ENCODE measurements at regions not wholly inside any gene's neighbourhood (a gene's known extent, or its start where the extent isn't known, plus 50 kb on each side); places are given as distances from the start of the nearest gene placed in this dataset.

- ATAC-seq (ENCODE audit: low read depth in 2 of 2) = no peak
- peaks cover 0 to 27% (median 8%) of the 10 kb centered on the region in 3 donors for H3K27me3 Mint-ChIP-seq
- H3K36me3 Mint-ChIP-seq = no peaks in the 10 kb centered on the region
- no peaks in the 10 kb centered on the region for H3K9me3 Mint-ChIP-seq
- H3K27ac Mint-ChIP-seq = peak overlapping the region in 1 of 6 donors; percentile 4
- H3K4me1 Mint-ChIP-seq = peaks cover 0 to 9% (median 4%) of the 10 kb centered on the region in 3 donors
- no peak for DNase-seq
- H3K4me3 Mint-ChIP-seq = no peak overlapping the region
Measured at GRCh38 chr12:132409495-132410295, 80.3 kb upstream of the FBRSL1 start.

- H3K27ac Mint-ChIP-seq = no peak overlapping the region
- ATAC-seq (ENCODE audit: low read depth in 2 of 2) (no peak), DNase-seq (no peak)
- H3K4me1 Mint-ChIP-seq = peaks cover 0 to 7% (median 4%) of the 10 kb centered on the region in 3 donors
- H3K36me3 Mint-ChIP-seq = no peaks in the 10 kb centered on the region
- H3K27me3 Mint-ChIP-seq = peaks cover 0 to 31% (median 8%) of the 10 kb centered on the region in 3 donors
- H3K9me3 Mint-ChIP-seq = no peaks in the 10 kb centered on the region
- no peak overlapping the region for H3K4me3 Mint-ChIP-seq
Measured at GRCh38 chr12:132408626-132409494, 79.5 kb upstream of the GALNT9 start.

DNA sequence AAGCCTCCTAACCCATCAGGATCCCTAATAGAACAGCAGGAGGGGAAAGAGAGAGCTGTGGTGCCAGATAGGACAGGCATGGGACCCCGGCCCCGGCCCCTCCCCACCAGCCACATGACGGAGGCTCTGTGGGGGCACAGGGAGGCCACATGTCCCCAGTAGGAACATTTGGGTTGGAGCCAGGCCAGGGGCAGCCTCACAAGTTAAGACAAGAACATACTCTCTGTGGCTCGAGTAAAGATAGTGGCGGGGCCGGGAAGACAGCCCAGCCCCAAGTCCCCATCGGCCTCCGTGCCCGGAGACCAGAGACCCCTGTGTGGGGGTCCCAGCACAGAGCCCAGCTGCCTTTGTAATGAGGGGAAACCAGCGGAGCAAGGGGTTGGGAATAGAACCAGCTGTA is 78.6 kb upstream of the GALNT9 start:
- Mint-ChIP-seq H3K36me3 (no peaks in the 10 kb centered on the region), H3K4me1 (peaks cover 0 to 7% (median 4%) of the 10 kb centered on the region in 3 donors), H3K27me3 (peaks cover 0 to 39% (median 16%) of the 10 kb centered on the region in 3 donors), H3K4me3 (no peak overlapping the region), H3K9me3 (no peaks in the 10 kb centered on the region), H3K27ac (no peak overlapping the region)
- DNase-seq (no peak), ATAC-seq (ENCODE audit: low read depth in 2 of 2) (no peak)

- Mint-ChIP-seq H3K4me1 (peaks cover 0 to 7% (median 4%) of the 10 kb centered on the region in 3 donors), H3K27me3 (peaks cover 0 to 44% (median 21%) of the 10 kb centered on the region in 3 donors), H3K27ac (no peak overlapping the region), H3K9me3 (no peaks in the 10 kb centered on the region), H3K4me3 (no peak overlapping the region), H3K36me3 (no peaks in the 10 kb centered on the region)
- ATAC-seq (ENCODE audit: low read depth in 2 of 2) = no peak
- DNase-seq = no peak
Measured at GRCh38 chr12:132407451-132407961, 78.1 kb upstream of the GALNT9 start.

GRCh38 chr12:132406493-132407450 is 77.4 kb upstream of the GALNT9 start:
- peaks cover 0 to 7% (median 4%) of the 10 kb centered on the region in 3 donors for H3K4me1 Mint-ChIP-seq
- peaks cover 0 to 51% (median 28%) of the 10 kb centered on the region in 3 donors for H3K27me3 Mint-ChIP-seq
- no peak for ATAC-seq (ENCODE audit: low read depth in 2 of 2)
- H3K27ac Mint-ChIP-seq = no peak overlapping the region
- no peak for DNase-seq
- H3K9me3 Mint-ChIP-seq = no peaks in the 10 kb centered on the region
- H3K36me3 Mint-ChIP-seq = no peaks in the 10 kb centered on the region
- H3K4me3 Mint-ChIP-seq = no peak overlapping the region

DNA sequence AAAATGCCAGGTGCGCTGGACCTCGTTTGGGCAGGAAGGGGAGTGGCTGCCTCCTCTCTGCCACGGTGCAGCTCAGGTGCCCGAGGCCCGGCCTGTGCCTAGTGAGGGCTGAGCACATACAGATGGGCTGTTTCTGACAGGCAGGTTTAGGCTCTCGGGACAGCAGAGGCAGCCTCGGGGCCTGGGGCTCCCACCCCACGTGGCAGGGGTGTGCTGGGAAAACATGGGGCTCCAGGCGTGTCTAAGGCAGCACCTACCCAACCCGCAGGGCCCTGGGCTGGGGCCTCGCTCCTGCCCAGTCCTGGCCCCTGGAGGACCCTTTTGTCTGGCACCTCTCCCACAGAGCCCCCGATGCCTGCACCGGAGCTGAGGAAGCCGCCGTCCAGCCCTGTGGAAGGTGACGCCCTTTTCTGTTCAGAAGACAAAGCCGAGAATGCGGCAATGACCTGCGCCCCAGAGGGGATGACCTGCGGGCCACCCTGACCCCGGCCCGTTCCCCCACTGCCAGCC is 76.4 kb upstream of the GALNT9 start:
- no peak overlapping the region for H3K27ac Mint-ChIP-seq
- no peaks in the 10 kb centered on the region for H3K4me1 Mint-ChIP-seq
- DNase-seq (no peak), ATAC-seq (ENCODE audit: low read depth in 2 of 2) (no peak)
- no peaks in the 10 kb centered on the region for H3K36me3 Mint-ChIP-seq
- H3K27me3 Mint-ChIP-seq = peaks cover 0 to 55% (median 38%) of the 10 kb centered on the region in 3 donors
- H3K4me3 Mint-ChIP-seq = no peak overlapping the region
- H3K9me3 Mint-ChIP-seq = no peaks in the 10 kb centered on the region

- H3K27ac Mint-ChIP-seq = no peak overlapping the region
Measured at GRCh38 chr12:132404951-132405741, 75.8 kb upstream of the GALNT9 start.

DNA sequence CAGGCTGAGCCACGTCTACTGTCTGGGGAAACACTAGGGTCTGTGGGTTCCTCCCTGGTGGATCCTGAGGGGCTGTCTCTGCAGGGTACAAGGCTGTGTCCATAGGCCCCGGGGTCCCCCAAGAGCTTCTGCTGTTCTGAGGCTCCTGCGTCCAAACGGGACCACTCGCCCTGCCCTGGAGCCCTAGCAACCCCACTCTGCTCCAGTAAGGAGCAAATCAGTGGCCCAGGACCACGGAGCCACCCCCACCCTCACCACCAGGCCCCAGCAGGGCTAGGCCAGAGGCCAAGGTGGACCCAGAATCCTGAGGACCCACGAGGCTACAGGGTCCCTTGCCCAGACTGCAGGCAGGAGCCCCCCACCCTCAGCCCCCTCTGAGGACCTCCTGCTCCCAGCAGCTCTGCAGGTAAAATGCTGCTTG is 75.1 kb upstream of the GALNT9 start:
- ATAC-seq (ENCODE audit: low read depth in 2 of 2) = no peak
- Mint-ChIP-seq H3K9me3 (no peaks in the 10 kb centered on the region), H3K27me3 (peaks cover 0 to 66% (median 40%) of the 10 kb centered on the region in 3 donors), H3K4me3 (no peak overlapping the region), H3K36me3 (no peaks in the 10 kb centered on the region), H3K4me1 (no peaks in the 10 kb centered on the region), H3K27ac (no peak overlapping the region)
- no peak for DNase-seq

More at GRCh38 chr12:132404951-132405741, 75.8 kb upstream of the GALNT9 start:
- no peak for DNase-seq
- H3K9me3 Mint-ChIP-seq = no peaks in the 10 kb centered on the region
- H3K36me3 Mint-ChIP-seq = no peaks in the 10 kb centered on the region
- no peak overlapping the region for H3K4me3 Mint-ChIP-seq
- no peak for ATAC-seq (ENCODE audit: low read depth in 2 of 2)
- H3K4me1 Mint-ChIP-seq = no peaks in the 10 kb centered on the region
- peaks cover 0 to 59% (median 40%) of the 10 kb centered on the region in 3 donors for H3K27me3 Mint-ChIP-seq

DNA sequence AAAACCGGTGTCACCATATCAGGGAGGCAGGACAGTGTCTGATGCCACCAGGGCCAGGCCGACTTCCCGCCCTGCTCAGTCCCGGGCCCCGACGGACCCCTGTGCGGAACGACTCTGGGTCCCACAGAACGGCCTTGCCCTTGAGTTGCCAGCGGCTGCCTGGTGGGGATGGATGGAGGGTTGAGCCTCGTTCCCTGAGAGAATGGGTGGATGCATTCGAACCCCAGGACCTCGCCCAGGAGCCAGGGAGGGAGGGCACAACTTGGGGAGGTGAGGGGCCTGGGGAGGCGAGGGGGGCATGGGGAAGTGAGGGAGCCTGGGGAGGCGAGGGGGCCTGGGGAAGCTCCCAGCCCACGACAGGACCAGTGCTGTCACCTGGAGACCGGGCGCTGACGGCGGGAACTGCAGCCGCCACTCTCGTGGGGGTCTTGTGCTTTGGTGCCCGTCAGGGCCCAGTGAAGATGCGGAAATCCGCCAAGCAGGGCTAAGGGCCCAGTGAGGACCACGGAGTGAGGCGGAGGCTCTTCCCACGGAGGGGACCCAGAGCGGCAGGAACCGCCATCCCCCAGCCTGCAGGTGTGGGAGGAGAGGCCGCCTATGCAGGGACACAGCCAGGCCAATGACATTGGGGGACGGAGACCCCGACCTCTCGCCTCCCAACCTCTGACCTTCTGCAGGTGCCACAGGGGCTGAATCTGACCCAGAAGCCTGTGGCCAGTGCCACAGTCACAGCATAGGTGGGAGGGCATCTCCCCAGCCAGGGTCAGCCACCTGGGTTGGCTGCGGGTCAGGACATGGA is 74.4 kb upstream of the GALNT9 start:
- DNase-seq (no peak), ATAC-seq (ENCODE audit: low read depth in 2 of 2) (no peak)
- Mint-ChIP-seq H3K4me1 (no peaks in the 10 kb centered on the region), H3K9me3 (no peaks in the 10 kb centered on the region), H3K27me3 (peaks cover 0 to 72% (median 43%) of the 10 kb centered on the region in 3 donors), H3K36me3 (no peaks in the 10 kb centered on the region), H3K27ac (no peak overlapping the region), H3K4me3 (no peak overlapping the region)

- Mint-ChIP-seq H3K36me3 (no peaks in the 10 kb centered on the region), H3K27me3 (peaks cover 0 to 75% (median 53%) of the 10 kb centered on the region in 3 donors), H3K4me1 (peaks cover 0 to 4% (median under 1%) of the 10 kb centered on the region in 3 donors), H3K9me3 (no peaks in the 10 kb centered on the region), H3K4me3 (no peak overlapping the region), H3K27ac (peak overlapping the region in 1 of 6 donors; percentile 14)
- DNase-seq (no peak), ATAC-seq (ENCODE audit: low read depth in 2 of 2) (no peak)
Measured at GRCh38 chr12:132402831-132403416, 73.5 kb upstream of the GALNT9 start.

DNA sequence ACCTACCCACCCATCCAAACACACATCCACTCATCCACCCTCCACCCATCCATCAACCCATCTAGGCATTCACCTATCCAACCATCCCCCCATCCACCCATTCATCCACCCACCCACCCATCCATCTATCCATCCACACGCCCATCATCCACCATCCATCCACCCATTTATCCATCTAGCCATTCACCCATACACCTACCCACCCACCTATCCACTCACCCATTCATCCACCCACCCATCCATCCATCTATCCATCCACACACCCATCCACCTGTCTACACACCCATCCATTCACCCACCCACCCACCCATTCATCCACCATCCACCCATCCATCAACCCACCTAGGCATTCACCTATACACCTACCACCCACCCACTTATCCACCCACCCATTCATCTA is 72.6 kb upstream of the GALNT9 start:
- peaks cover 0 to 77% (median 59%) of the 10 kb centered on the region in 3 donors for H3K27me3 Mint-ChIP-seq
- H3K9me3 Mint-ChIP-seq = no peaks in the 10 kb centered on the region
- peaks cover 0 to 10% (median 4%) of the 10 kb centered on the region in 3 donors for H3K4me1 Mint-ChIP-seq
- ATAC-seq (ENCODE audit: low read depth in 2 of 2) (no peak), DNase-seq (no peak)
- peak overlapping the region in 1 of 6 donors; percentile 71 for H3K27ac Mint-ChIP-seq
- no peaks in the 10 kb centered on the region for H3K36me3 Mint-ChIP-seq
- no peak overlapping the region for H3K4me3 Mint-ChIP-seq

Data from naive B cell (primary cell).